ENCODE measurements at regions not wholly inside any gene's neighbourhood (a gene's known extent, or its start where the extent isn't known, plus 50 kb on each side); places are given as distances from the start of the nearest gene placed in this dataset.
A peak's percentile ranks its signal among the peaks of the same experiment; 100 is the strongest.

DNA sequence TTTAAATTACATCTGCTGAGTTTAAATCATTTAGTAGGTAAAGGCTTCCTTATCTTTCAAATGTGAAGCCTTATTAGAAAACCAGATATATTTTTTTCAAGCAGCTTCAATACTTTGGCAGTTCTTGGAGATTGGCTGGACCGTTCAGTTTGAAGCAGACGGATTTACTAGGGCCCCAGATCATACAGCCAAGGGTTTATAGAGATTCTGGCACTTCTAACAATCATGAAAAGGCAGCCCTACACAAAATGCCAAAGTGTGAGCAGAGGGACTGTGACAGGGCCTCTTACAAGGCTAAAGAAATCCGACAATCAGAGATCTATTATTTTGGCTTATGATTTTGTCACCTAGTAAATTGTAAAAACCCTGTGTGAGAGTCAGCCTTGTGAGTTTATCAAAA lies 162.8 kb upstream of the SLC38A2 start:
- Mint-ChIP-seq H3K9me3 (peaks cover 0 to 6% (median 0%) of the 10 kb centered on the region in 5 donors), H3K27me3 (peaks cover 0 to 2% of the 10 kb centered on the region in 2 donors), H3K4me3 (no peak overlapping the region), H3K4me1 (peaks cover 0 to 4% (median 2%) of the 10 kb centered on the region in 3 donors), H3K36me3 (peaks cover 0 to 8% (median 2%) of the 10 kb centered on the region in 3 donors), H3K27ac (no peak overlapping the region)
- Histone ChIP-seq H3K4me3 (ENCODE audit: low read length) (no peak overlapping the region), H3K9me3 (ENCODE audit: low read length) (no peaks in the 10 kb centered on the region), H3K27me3 (ENCODE audit: insufficient read depth, low read length, poor library complexity, severe bottlenecking) (no peaks in the 10 kb centered on the region), H3K4me1 (ENCODE audit: insufficient read depth, low read length) (no peaks in the 10 kb centered on the region), H3K27ac (ENCODE audit: low read depth, low read length) (no peak overlapping the region), H3K36me3 (ENCODE audit: insufficient read depth, low read length) (no peaks in the 10 kb centered on the region)
- POLR2A ChIA-PET, result no interaction called here
- DNase-seq, result no peak
- CTCF ChIA-PET, result no interaction called here

GRCh38 chr12:46534327-46534840 lies 161.8 kb upstream of the SLC38A2 start:
- Histone ChIP-seq H3K36me3 (ENCODE audit: insufficient read depth, low read length) (no peaks in the 10 kb centered on the region), H3K4me1 (ENCODE audit: insufficient read depth, low read length) (no peaks in the 10 kb centered on the region), H3K4me3 (ENCODE audit: low read length) (no peak overlapping the region), H3K27me3 (ENCODE audit: insufficient read depth, low read length, poor library complexity, severe bottlenecking) (no peaks in the 10 kb centered on the region), H3K9me3 (ENCODE audit: low read length) (no peaks in the 10 kb centered on the region), H3K27ac (ENCODE audit: low read depth, low read length) (no peak overlapping the region)
- CTCF ChIA-PET, result no interaction called here
- Mint-ChIP-seq H3K36me3 (peaks cover 0 to 5% (median 2%) of the 10 kb centered on the region in 3 donors), H3K9me3 (peaks cover 0 to 2% (median 0%) of the 10 kb centered on the region in 5 donors), H3K27me3 (peaks cover 0 to 4% of the 10 kb centered on the region in 2 donors), H3K27ac (no peak overlapping the region), H3K4me1 (peaks cover 0 to 4% (median under 1%) of the 10 kb centered on the region in 3 donors), H3K4me3 (no peak overlapping the region)
- POLR2A ChIA-PET, result no interaction called here
- DNase-seq, result no peak

DNA sequence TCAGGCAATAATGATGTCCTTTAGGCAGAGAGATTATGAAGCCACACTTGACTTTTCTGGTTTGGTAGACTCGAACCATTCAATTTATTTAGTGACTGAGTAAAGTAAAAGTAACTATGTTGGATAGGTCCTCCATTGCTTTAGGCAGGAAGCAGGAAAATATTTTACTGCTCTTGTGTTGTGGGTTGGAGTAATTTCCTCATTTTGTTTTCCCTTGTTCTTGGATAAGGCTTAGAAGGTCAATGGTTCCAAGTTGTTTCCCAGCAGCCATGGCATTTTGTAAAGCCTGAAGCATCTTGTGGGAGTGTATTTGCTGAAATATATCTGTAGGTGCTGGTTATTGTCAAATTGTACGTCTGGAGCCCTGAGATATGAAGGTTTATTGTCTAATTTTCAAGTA lies 161.2 kb upstream of the SLC38A2 start:
- Mint-ChIP-seq H3K27ac (no peak overlapping the region), H3K4me3 (no peak overlapping the region), H3K4me1 (peaks cover 0 to 4% (median 0%) of the 10 kb centered on the region in 3 donors), H3K36me3 (peaks cover 0 to 10% (median 2%) of the 10 kb centered on the region in 3 donors), H3K9me3 (peaks cover 0 to 2% (median 0%) of the 10 kb centered on the region in 5 donors), H3K27me3 (peaks cover 0 to 4% of the 10 kb centered on the region in 2 donors)
- ChIA-PET POLR2A (no interaction called here), CTCF (no interaction called here)
- DNase-seq, result no peak
- Histone ChIP-seq H3K36me3 (ENCODE audit: insufficient read depth, low read length) (no peaks in the 10 kb centered on the region), H3K4me1 (ENCODE audit: insufficient read depth, low read length) (no peaks in the 10 kb centered on the region), H3K27ac (ENCODE audit: low read depth, low read length) (no peak overlapping the region), H3K9me3 (ENCODE audit: low read length) (no peaks in the 10 kb centered on the region), H3K27me3 (ENCODE audit: insufficient read depth, low read length, poor library complexity, severe bottlenecking) (no peaks in the 10 kb centered on the region), H3K4me3 (ENCODE audit: low read length) (no peak overlapping the region)

GRCh38 chr12:46531804-46532203 lies 159.2 kb upstream of the SLC38A2 start:
- peaks cover 0 to 8% of the 10 kb centered on the region in 2 donors for H3K27me3 Mint-ChIP-seq
- H3K27ac Mint-ChIP-seq, result no peak overlapping the region
- no peak for DNase-seq
- Histone ChIP-seq H3K9me3 (ENCODE audit: low read length) (no peaks in the 10 kb centered on the region), H3K27me3 (ENCODE audit: insufficient read depth, low read length, poor library complexity, severe bottlenecking) (no peaks in the 10 kb centered on the region), H3K4me1 (ENCODE audit: insufficient read depth, low read length) (no peaks in the 10 kb centered on the region), H3K27ac (ENCODE audit: low read depth, low read length) (no peak overlapping the region), H3K36me3 (ENCODE audit: insufficient read depth, low read length) (no peaks in the 10 kb centered on the region), H3K4me3 (ENCODE audit: low read length) (no peak overlapping the region)
- no peaks in the 10 kb centered on the region for H3K4me1 Mint-ChIP-seq
- POLR2A ChIA-PET, result no interaction called here
- peaks cover 0 to 22% (median 4%) of the 10 kb centered on the region in 3 donors for H3K36me3 Mint-ChIP-seq
- H3K4me3 Mint-ChIP-seq, result no peak overlapping the region
- CTCF ChIA-PET, result interaction anchor here (1.2 kb wide), 1 partner anchor 130 kb away, joined by 3 read pairs; no protein-coding TSS in a partner anchor
- H3K9me3 Mint-ChIP-seq, result peaks cover 0 to 2% (median 0%) of the 10 kb centered on the region in 5 donors

GRCh38 chr12:46531059-46531785 lies 158.6 kb upstream of the SLC38A2 start:
- no peak overlapping the region for H3K4me3 ChIP-seq (ENCODE audit: low read length)
- peaks cover 0 to 22% (median 4%) of the 10 kb centered on the region in 3 donors for H3K36me3 Mint-ChIP-seq
- DNase-seq, result no peak
- POLR2A ChIA-PET, result no interaction called here
- no peaks in the 10 kb centered on the region for H3K36me3 ChIP-seq (ENCODE audit: insufficient read depth, low read length)
- no peak overlapping the region for H3K4me3 Mint-ChIP-seq
- H3K27ac Mint-ChIP-seq, result no peak overlapping the region
- no peaks in the 10 kb centered on the region for H3K9me3 ChIP-seq (ENCODE audit: low read length)
- no peaks in the 10 kb centered on the region for H3K27me3 ChIP-seq (ENCODE audit: insufficient read depth, low read length, poor library complexity, severe bottlenecking)
- no peak overlapping the region for H3K27ac ChIP-seq (ENCODE audit: low read depth, low read length)
- peaks cover 0 to 8% of the 10 kb centered on the region in 2 donors for H3K27me3 Mint-ChIP-seq
- no peaks in the 10 kb centered on the region for H3K4me1 ChIP-seq (ENCODE audit: insufficient read depth, low read length)
- H3K4me1 Mint-ChIP-seq, result no peaks in the 10 kb centered on the region
- H3K9me3 Mint-ChIP-seq, result peaks cover 0 to 2% (median 0%) of the 10 kb centered on the region in 5 donors
- CTCF ChIA-PET, result interaction anchor here (1.2 kb wide), 1 partner anchor 130 kb away, joined by 3 read pairs; no protein-coding TSS in a partner anchor

DNA sequence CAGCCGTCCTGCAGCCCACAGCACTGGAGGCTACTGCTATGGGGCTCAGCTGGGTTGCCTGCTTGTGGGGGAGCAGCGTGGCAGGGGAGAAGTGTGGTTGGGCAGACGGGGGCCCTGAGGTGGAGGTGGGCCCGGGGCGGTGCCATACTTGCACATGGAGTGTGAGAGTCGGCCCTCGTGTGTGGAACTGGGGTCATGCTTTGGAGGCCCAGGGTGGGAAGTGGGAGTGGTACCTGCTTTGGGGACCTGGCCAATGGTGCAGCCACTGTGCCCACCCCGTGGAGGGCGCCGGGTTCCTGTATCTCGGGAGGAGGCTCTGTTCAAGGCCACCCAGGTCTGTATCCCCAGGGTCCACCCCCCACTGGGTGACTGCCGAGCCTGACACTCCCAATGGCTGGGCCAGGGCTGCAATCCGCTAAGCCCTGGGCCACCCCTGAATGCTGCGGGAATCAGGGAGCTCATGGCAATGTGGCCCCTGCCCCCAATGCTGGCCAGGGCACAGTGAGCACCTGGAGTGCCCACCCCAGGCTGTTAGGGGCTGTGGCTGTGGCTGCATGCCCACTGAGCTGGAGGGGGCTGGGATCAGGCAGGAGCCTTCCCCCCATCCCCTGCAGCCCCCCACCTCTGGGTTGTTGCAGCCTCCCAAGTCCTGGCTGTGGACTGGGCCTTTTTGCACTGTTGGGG lies 157.9 kb upstream of the SLC38A2 start:
- Histone ChIP-seq H3K27ac (ENCODE audit: low read depth, low read length) (no peak overlapping the region), H3K4me1 (ENCODE audit: insufficient read depth, low read length) (no peaks in the 10 kb centered on the region), H3K4me3 (ENCODE audit: low read length) (no peak overlapping the region), H3K27me3 (ENCODE audit: insufficient read depth, low read length, poor library complexity, severe bottlenecking) (no peaks in the 10 kb centered on the region), H3K36me3 (ENCODE audit: insufficient read depth, low read length) (no peaks in the 10 kb centered on the region), H3K9me3 (ENCODE audit: low read length) (no peaks in the 10 kb centered on the region)
- H3K4me3 Mint-ChIP-seq, result no peak overlapping the region
- no peaks in the 10 kb centered on the region for H3K4me1 Mint-ChIP-seq
- peaks cover 0 to 19% (median 4%) of the 10 kb centered on the region in 3 donors for H3K36me3 Mint-ChIP-seq
- peaks cover 0 to 8% of the 10 kb centered on the region in 2 donors for H3K27me3 Mint-ChIP-seq
- peaks cover 0 to 2% (median 0%) of the 10 kb centered on the region in 5 donors for H3K9me3 Mint-ChIP-seq
- POLR2A ChIA-PET, result no interaction called here
- no peak for DNase-seq
- CTCF ChIA-PET, result no interaction called here
- H3K27ac Mint-ChIP-seq, result peak overlapping the region in 1 of 8 donors; percentile 29

- Histone ChIP-seq H3K4me3 (ENCODE audit: low read length) (no peak overlapping the region), H3K4me1 (ENCODE audit: insufficient read depth, low read length) (peaks cover 17% of the 10 kb centered on the region), H3K27me3 (ENCODE audit: insufficient read depth, low read length, poor library complexity, severe bottlenecking) (no peaks in the 10 kb centered on the region), H3K9me3 (ENCODE audit: low read length) (no peaks in the 10 kb centered on the region), H3K36me3 (ENCODE audit: insufficient read depth, low read length) (no peaks in the 10 kb centered on the region), H3K27ac (ENCODE audit: low read depth, low read length) (no peak overlapping the region)
- ChIA-PET POLR2A (no interaction called here), CTCF (no interaction called here)
- peak overlapping the region in 1 of 8 donors; percentile 12 for H3K27ac Mint-ChIP-seq
- peaks cover 0 to 19% (median 4%) of the 10 kb centered on the region in 3 donors for H3K36me3 Mint-ChIP-seq
- peaks cover 20 to 27% (median 21%) of the 10 kb centered on the region in 3 donors for H3K4me1 Mint-ChIP-seq
- H3K9me3 Mint-ChIP-seq, result no peaks in the 10 kb centered on the region
- H3K4me3 Mint-ChIP-seq, result no peak overlapping the region
- peaks cover 0 to 8% of the 10 kb centered on the region in 2 donors for H3K27me3 Mint-ChIP-seq
- no peak for DNase-seq
Observed at GRCh38 chr12:46526233-46526632, 153.7 kb upstream of the SLC38A2 start.

GRCh38 chr12:46524778-46525177 lies 152.2 kb upstream of the SLC38A2 start:
- Histone ChIP-seq H3K27me3 (ENCODE audit: insufficient read depth, low read length, poor library complexity, severe bottlenecking) (no peaks in the 10 kb centered on the region), H3K9me3 (ENCODE audit: low read length) (no peaks in the 10 kb centered on the region), H3K27ac (ENCODE audit: low read depth, low read length) (no peak overlapping the region), H3K4me1 (ENCODE audit: insufficient read depth, low read length) (peaks cover 17% of the 10 kb centered on the region), H3K36me3 (ENCODE audit: insufficient read depth, low read length) (no peaks in the 10 kb centered on the region), H3K4me3 (ENCODE audit: low read length) (no peak overlapping the region)
- peaks cover 20 to 27% (median 21%) of the 10 kb centered on the region in 3 donors for H3K4me1 Mint-ChIP-seq
- peaks cover 0 to 6% of the 10 kb centered on the region in 2 donors for H3K27me3 Mint-ChIP-seq
- peak overlapping the region in 2 of 7 donors; percentile 13 to 31 for H3K4me3 Mint-ChIP-seq
- DNase-seq, result no peak
- ChIA-PET POLR2A (interaction anchor here (1.9 kb wide), 1 partner anchor 85 kb away, joined by 6 read pairs; no protein-coding TSS in a partner anchor), CTCF (interaction anchor here (0.6 to 1.6 kb wide), 3 partner anchors 10 to 1883 kb away, joined by 3 to 5 read pairs (median 3); no protein-coding TSS in a partner anchor)
- H3K36me3 Mint-ChIP-seq, result peaks cover 0 to 19% (median 4%) of the 10 kb centered on the region in 3 donors
- peak overlapping the region in 5 of 8 donors; percentile 80 to 95 (median 94) for H3K27ac Mint-ChIP-seq
- H3K9me3 Mint-ChIP-seq, result no peaks in the 10 kb centered on the region

All from CD8-positive, alpha-beta memory T cell (primary cell).